ENCODE measurements at regions not wholly inside any gene's neighbourhood (a gene's known extent, or its start where the extent isn't known, plus 50 kb on each side); places are given as distances from the start of the nearest gene placed in this dataset.

DNA sequence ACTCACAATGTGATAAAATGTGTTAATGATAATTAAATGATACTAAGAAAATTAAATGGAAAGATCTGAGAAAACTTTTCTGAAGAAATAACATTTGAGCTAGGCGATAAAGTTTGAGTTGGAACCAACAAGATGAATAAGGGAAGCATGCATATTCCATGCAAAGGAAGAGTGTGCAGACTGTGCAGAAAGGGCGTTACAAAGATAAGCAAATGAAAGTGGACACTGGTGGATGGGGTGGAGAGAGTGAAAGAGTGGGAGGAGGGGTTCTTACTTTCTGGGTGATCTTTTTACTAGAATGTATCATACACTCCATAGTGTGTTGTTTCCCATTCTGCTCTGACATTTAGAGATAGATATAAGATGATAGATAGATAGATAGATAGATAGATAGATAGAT, 138.7 kb downstream of the HTR1A start (continued):
- TF ChIP-seq, protein P1, sequence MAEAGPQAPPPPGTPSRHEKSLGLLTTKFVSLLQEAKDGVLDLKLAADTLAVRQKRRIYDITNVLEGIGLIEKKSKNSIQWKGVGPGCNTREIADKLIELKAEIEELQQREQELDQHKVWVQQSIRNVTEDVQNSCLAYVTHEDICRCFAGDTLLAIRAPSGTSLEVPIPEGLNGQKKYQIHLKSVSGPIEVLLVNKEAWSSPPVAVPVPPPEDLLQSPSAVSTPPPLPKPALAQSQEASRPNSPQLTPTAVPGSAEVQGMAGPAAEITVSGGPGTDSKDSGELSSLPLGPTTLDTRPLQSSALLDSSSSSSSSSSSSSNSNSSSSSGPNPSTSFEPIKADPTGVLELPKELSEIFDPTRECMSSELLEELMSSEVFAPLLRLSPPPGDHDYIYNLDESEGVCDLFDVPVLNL (CRISPR knock-in tag; IDR thresholded peaks at IDR 0.05; ENCODE audit: borderline replicate concordance, low read depth): no peak
- TF ChIP-seq, protein P2, sequence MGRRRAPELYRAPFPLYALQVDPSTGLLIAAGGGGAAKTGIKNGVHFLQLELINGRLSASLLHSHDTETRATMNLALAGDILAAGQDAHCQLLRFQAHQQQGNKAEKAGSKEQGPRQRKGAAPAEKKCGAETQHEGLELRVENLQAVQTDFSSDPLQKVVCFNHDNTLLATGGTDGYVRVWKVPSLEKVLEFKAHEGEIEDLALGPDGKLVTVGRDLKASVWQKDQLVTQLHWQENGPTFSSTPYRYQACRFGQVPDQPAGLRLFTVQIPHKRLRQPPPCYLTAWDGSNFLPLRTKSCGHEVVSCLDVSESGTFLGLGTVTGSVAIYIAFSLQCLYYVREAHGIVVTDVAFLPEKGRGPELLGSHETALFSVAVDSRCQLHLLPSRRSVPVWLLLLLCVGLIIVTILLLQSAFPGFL (CRISPR knock-in tag; IDR thresholded peaks at IDR 0.05; ENCODE audit: borderline replicate concordance): no peak
- TF ChIP-seq CBFB (CRISPR knock-in tag; IDR thresholded peaks at IDR 0.05; ENCODE audit: low read depth) (no peak), ZNF671 (CRISPR knock-in tag; IDR thresholded peaks at IDR 0.05) (no peak), NR2C2 (CRISPR knock-in tag; IDR thresholded peaks at IDR 0.05) (no peak)

DNA sequence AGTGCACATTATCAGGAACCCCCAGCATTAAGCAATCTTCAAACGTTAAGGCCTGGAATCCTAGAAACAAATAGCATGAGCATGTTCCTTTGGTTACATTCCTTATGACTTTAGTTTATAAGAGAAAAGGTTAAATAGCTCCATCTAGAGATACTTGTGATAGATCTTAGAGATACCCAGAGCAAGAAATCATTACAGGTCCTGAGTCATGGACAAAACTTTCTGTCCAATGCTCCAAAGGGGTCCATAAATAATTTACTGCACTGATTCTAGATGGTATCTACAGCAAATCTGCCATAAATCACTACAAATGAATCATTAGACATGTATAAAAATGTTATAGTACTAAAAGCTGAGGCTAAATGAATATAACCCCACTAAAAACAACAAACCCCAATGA, 139.6 kb downstream of the HTR1A start:
- ATAC-seq (no peak), DNase-seq (ENCODE audit: low spot score) (no peak)
- H3K4me1 Mint-ChIP-seq: no peaks in the 10 kb centered on the region
- H3K36me3 Mint-ChIP-seq: no peaks in the 10 kb centered on the region
- POLR2A ChIA-PET: no interaction called here
- H3K4me3 Mint-ChIP-seq: no peak overlapping the region
- TF ChIP-seq GTF2I (CRISPR knock-in tag; conservative IDR thresholded peaks at IDR 0.05) (no peak), SOX15 (CRISPR knock-in tag; IDR thresholded peaks at IDR 0.05) (no peak), ZNF232 (CRISPR knock-in tag; IDR thresholded peaks at IDR 0.05) (no peak), ZNF121 (CRISPR knock-in tag; IDR thresholded peaks at IDR 0.05) (no peak), FOXK1 (CRISPR knock-in tag; IDR thresholded peaks at IDR 0.05) (no peak), NFATC4 (CRISPR knock-in tag; IDR thresholded peaks at IDR 0.05) (no peak)
- TF ChIP-seq, protein P3, sequence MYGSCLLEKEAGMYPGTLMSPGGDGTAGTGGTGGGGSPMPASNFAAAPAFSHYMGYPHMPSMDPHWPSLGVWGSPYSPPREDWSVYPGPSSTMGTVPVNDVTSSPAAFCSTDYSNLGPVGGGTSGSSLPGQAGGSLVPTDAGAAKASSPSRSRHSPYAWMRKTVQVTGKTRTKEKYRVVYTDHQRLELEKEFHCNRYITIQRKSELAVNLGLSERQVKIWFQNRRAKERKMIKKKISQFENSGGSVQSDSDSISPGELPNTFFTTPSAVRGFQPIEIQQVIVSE (CRISPR knock-in tag; IDR thresholded peaks at IDR 0.05; ENCODE audit: borderline replicate concordance): no peak
- H3K27ac Mint-ChIP-seq: no peak overlapping the region
- H3K27me3 Mint-ChIP-seq (ENCODE audit: low read depth): no peaks in the 10 kb centered on the region
- peaks cover 5% of the 10 kb centered on the region for H3K9me3 Mint-ChIP-seq
- CTCF ChIA-PET: no interaction called here

DNA sequence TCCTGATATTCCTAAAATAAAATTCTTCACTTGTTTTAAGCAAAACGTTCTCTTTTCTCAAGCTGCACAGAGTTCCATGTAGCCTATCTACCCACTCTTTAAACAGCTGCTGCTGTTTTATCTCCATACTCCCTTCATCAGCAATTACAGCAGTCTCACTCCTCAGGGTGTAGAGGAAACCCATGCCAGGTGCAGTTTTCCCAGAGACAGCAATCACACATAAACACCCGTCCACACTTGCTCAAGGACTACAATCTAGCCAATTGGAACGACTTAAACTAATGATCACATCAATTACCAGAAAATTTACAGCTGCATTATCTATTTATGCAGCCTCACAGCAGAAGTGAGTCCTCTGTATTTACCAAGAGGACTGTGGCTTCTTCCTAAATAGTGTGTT, 141.7 kb downstream of the HTR1A start:
- ATAC-seq: no peak
- Mint-ChIP-seq H3K4me3 (no peak overlapping the region), H3K27me3 (ENCODE audit: low read depth) (no peaks in the 10 kb centered on the region), H3K9me3 (peaks cover 19% of the 10 kb centered on the region), H3K4me1 (no peaks in the 10 kb centered on the region), H3K27ac (no peak overlapping the region), H3K36me3 (peaks cover 7% of the 10 kb centered on the region)
- CTCF ChIA-PET: no interaction called here
- POLR2A ChIA-PET: no interaction called here
- no peak for DNase-seq (ENCODE audit: low spot score)
- TF ChIP-seq, protein P4, sequence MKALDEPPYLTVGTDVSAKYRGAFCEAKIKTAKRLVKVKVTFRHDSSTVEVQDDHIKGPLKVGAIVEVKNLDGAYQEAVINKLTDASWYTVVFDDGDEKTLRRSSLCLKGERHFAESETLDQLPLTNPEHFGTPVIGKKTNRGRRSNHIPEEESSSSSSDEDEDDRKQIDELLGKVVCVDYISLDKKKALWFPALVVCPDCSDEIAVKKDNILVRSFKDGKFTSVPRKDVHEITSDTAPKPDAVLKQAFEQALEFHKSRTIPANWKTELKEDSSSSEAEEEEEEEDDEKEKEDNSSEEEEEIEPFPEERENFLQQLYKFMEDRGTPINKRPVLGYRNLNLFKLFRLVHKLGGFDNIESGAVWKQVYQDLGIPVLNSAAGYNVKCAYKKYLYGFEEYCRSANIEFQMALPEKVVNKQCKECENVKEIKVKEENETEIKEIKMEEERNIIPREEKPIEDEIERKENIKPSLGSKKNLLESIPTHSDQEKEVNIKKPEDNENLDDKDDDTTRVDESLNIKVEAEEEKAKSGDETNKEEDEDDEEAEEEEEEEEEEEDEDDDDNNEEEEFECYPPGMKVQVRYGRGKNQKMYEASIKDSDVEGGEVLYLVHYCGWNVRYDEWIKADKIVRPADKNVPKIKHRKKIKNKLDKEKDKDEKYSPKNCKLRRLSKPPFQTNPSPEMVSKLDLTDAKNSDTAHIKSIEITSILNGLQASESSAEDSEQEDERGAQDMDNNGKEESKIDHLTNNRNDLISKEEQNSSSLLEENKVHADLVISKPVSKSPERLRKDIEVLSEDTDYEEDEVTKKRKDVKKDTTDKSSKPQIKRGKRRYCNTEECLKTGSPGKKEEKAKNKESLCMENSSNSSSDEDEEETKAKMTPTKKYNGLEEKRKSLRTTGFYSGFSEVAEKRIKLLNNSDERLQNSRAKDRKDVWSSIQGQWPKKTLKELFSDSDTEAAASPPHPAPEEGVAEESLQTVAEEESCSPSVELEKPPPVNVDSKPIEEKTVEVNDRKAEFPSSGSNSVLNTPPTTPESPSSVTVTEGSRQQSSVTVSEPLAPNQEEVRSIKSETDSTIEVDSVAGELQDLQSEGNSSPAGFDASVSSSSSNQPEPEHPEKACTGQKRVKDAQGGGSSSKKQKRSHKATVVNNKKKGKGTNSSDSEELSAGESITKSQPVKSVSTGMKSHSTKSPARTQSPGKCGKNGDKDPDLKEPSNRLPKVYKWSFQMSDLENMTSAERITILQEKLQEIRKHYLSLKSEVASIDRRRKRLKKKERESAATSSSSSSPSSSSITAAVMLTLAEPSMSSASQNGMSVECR (CRISPR knock-in tag; IDR thresholded peaks at IDR 0.05; ENCODE audit: borderline replicate concordance): no peak
- TF ChIP-seq, protein P5, sequence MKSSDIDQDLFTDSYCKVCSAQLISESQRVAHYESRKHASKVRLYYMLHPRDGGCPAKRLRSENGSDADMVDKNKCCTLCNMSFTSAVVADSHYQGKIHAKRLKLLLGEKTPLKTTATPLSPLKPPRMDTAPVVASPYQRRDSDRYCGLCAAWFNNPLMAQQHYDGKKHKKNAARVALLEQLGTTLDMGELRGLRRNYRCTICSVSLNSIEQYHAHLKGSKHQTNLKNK (CRISPR knock-in tag; IDR thresholded peaks at IDR 0.05): no peak
- TF ChIP-seq EMX1 (CRISPR knock-in tag; IDR thresholded peaks at IDR 0.05) (no peak), NR3C1 (CRISPR knock-in tag; conservative IDR thresholded peaks at IDR 0.05; ENCODE audit: low read depth) (no peak), TEAD4 (CRISPR knock-in tag; IDR thresholded peaks at IDR 0.05) (no peak), ZNF121 (CRISPR knock-in tag; IDR thresholded peaks at IDR 0.05) (no peak), RORB (CRISPR knock-in tag; IDR thresholded peaks at IDR 0.05) (no peak)
- TF ChIP-seq, protein P3 (CRISPR knock-in tag; IDR thresholded peaks at IDR 0.05; ENCODE audit: borderline replicate concordance): no peak
- TF ChIP-seq, protein P6, sequence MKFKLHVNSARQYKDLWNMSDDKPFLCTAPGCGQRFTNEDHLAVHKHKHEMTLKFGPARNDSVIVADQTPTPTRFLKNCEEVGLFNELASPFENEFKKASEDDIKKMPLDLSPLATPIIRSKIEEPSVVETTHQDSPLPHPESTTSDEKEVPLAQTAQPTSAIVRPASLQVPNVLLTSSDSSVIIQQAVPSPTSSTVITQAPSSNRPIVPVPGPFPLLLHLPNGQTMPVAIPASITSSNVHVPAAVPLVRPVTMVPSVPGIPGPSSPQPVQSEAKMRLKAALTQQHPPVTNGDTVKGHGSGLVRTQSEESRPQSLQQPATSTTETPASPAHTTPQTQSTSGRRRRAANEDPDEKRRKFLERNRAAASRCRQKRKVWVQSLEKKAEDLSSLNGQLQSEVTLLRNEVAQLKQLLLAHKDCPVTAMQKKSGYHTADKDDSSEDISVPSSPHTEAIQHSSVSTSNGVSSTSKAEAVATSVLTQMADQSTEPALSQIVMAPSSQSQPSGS (CRISPR knock-in tag; IDR thresholded peaks at IDR 0.05; ENCODE audit: borderline replicate concordance, low read depth): no peak
- TF ChIP-seq, protein P7, sequence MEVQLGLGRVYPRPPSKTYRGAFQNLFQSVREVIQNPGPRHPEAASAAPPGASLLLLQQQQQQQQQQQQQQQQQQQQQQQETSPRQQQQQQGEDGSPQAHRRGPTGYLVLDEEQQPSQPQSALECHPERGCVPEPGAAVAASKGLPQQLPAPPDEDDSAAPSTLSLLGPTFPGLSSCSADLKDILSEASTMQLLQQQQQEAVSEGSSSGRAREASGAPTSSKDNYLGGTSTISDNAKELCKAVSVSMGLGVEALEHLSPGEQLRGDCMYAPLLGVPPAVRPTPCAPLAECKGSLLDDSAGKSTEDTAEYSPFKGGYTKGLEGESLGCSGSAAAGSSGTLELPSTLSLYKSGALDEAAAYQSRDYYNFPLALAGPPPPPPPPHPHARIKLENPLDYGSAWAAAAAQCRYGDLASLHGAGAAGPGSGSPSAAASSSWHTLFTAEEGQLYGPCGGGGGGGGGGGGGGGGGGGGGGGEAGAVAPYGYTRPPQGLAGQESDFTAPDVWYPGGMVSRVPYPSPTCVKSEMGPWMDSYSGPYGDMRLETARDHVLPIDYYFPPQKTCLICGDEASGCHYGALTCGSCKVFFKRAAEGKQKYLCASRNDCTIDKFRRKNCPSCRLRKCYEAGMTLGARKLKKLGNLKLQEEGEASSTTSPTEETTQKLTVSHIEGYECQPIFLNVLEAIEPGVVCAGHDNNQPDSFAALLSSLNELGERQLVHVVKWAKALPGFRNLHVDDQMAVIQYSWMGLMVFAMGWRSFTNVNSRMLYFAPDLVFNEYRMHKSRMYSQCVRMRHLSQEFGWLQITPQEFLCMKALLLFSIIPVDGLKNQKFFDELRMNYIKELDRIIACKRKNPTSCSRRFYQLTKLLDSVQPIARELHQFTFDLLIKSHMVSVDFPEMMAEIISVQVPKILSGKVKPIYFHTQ (CRISPR knock-in tag; IDR thresholded peaks at IDR 0.05): no peak
